Activated CD4-positive, CD25-positive, alpha-beta regulatory T cell treated with anti-CD3 and anti-CD28 coated beads, Interleukin-2, amount 50 U/mL, for 16 hours (primary cell): ENCODE measurements at regions not wholly inside any gene's neighbourhood (a gene's known extent, or its start where the extent isn't known, plus 50 kb on each side); places are given as distances from the start of the nearest gene placed in this dataset.

Source experiments
- DNase-seq: peaks from one replicate; pipeline ENCODE4 v3.0.0-alpha.2; 2020; ENCODE audit warnings: low read depth, low spot score

DNA sequence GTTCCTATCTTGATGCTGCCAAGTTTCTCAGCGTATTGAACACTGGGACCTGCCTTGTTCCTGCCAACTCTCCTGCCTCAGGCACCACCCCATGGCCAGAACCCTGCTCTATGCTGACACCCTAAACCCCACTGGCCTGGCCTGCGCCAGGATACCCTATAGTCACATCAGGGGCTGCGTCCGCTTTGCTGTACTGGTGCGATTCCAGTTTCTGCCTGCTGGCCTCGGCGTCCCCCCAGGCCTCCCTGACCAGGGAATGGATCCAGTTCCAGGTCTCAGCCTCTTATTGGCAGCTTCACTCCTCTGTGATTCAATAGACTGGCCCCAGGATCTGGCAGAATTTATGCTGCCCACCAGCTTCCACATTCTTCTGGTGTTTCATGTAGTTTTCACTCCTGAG is 55.0 kb downstream of the GPR6 start:
- DNase-seq, result no peak

GRCh38 chr6:110033749-110034666 is 55.9 kb downstream of the GPR6 start:
- DNase-seq, result no peak

DNA sequence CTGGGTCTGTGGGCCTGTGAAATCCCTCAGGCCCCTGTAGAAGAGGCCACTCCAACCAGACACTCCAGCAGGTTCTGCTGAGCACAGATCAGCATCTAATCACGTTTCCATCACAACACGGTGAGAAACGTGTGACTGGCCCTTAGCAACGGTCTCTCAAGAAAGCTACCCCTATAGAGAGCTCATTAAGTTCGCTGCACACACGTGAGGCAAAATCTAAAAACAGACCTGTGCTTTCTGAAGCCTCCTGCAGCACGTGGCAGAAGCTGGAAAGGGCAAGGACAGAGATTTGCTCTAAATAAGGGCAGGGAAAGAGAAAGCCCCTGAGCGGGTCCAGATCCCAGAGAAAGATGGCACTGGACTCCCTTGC is 56.5 kb downstream of the GPR6 start:
- DNase-seq, result no peak

DNA sequence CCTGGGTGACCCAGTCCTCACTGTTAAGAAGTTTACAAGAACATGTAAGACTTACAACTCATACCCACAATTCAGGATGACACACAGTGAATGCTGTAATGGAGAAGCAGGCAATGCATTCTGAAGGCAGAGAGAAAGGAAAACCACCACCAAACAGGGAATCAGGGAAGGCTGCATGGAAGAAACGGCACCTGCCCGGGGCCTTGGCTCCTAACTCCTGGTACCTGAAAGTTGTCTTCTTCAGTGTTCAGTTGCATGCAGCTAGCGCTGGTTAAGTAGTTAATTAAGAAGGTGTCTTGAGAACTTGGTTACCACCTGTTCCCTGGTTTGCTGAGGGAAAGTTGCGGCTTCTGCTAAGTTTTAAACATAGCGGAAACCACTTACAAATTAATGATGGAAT is 57.2 kb downstream of the GPR6 start:
- no peak for DNase-seq

- no peak for DNase-seq
Observed at GRCh38 chr6:110036408-110037302, 58.5 kb downstream of the GPR6 start.

GRCh38 chr6:110037726-110038295 is 59.7 kb downstream of the GPR6 start:
- no peak for DNase-seq

DNA sequence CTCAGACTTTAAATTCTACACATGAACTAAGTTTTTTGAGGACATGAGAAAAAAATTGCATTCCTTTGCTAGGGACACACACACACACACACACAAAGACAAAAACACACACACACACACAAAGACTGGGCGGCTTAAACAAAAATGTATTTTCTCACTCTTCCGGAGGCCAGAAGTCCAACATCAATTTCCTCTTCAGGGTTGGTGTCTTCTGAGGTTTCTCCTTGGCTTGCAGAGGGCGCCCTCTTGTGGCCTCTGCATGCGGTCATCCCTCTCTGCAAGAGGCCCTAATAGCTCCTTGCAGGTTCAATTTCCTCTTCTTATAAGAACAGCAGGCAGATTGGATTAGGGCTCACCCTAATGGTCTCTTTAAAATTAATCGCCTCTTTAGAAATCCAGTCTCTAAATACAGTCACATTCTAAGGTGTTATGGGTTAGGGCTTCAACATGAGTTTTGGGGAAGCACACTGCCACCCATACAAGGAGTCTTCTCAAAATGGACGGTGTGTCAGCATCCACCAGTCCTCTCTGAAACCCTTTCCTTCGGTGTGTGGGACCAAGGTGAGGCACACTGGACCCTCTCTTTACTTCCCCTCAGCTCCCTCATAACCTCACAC is 61.4 kb downstream of the GPR6 start:
- peak; percentile 73 for DNase-seq

DNA sequence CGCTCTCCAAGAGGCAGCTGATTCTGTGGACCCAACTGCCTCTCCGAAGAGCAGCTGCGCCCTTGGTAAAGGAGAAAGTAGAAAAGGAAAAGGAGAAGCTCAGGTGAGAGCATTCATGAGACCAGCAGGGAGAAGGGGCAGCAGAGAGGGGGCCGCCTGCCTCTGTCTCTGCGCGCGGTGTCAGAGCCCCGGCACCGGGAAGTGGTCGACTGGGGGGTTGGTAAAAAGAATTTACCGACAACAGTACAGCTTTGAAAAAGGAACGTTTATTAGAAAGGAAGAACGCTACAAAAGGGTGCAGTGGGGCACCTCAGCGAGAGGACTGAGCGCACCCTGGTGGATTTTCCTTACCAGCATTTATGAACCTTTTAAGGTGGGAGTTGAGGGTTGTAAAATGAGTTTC is 61.9 kb downstream of the GPR6 start:
- no peak for DNase-seq

DNA sequence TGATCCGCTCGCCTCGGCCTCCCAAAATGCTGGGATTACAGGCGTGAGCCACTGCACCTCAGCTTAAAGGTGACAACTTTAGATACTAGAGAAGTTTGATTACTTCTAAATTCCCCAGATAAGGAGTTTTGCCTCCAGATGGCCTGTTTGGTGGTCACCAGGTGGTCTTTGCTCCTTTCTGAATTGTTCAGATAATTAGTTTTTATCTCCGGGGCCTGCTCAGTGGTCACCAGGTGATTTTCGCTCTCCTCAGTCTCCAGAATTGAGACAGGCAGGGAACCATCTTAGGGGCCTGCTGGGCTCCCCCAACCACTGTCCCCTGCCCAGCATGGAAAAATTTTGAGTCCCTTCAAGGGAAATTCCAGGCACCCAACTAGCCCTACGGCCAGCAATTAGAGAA is 62.6 kb downstream of the GPR6 start:
- no peak for DNase-seq

DNA sequence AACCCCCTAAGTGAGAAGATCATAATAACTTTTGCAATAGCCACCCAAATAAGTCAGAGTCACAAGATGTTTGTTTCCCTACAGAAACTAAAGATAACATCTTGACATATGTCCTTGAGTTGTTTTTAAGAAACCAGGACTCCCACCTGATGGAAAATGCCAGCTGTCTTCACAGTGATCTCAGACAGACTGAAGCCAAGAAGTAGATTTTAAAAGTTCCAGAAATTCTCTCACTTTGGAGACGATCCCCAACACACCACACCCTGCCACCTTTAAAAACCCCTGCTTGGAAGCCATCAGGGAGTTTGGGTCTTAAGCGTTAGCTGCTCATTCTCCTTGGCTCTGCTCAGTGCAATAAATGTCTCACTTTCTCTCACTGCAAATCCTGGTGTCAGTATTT is 63.0 kb downstream of the GPR6 start:
- no peak for DNase-seq

GRCh38 chr6:110041830-110042229 is 63.7 kb downstream of the GPR6 start:
- no peak for DNase-seq

GRCh38 chr6:110042670-110043296 is 64.7 kb downstream of the GPR6 start:
- DNase-seq, result no peak

DNA sequence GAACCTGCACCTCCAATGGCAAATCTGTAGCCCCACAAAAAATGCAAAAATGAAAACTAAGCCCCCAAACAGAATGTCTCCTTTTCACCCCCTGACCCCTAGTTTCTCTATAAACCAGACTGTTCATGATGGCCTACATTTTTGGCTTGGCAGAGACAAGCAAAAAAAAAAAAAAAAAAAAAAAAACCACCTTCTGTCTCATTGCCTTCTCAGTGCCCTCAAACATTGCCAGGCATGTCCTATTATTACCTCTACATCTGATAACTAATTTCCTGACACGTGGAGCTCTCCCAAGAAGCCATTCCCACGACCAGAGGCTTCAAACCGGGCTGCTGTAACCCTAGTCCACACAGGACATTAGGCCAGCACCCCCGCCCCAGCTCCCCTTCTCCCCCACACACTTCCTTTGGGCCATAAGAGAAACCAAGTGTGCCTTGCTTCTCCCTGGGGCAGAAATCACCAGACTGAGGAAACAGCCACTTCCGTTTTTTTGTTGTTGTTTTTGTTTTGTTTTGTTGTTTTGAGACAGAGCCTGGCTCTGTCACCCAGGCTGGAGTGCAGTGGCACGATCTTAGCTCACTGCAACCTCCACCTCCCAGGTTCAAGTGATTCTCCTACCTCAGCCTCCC is 65.4 kb downstream of the GPR6 start:
- no peak for DNase-seq

DNA sequence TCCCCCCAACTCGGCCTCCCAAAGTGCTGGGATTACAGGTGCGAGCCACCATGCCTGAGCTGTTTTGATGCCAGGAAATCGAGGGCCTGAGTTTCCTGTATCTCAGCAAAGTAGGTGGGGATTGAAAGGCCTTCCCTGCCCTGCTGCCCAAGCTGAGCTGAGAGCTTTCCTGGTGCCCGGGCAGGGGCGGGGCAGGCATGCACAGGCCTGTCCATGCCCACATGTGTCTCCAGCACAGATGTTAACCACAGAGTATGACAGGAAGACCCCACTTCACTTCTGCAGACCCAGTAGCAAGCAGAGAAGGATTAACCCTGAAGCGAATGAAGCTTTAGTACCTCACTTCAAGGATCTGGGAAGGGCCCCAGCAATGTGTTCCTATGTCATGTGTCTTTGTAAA is 66.0 kb downstream of the GPR6 start:
- DNase-seq, result no peak

GRCh38 chr6:110044622-110045021 is 66.5 kb downstream of the GPR6 start:
- DNase-seq, result no peak

- no peak for DNase-seq
Observed at GRCh38 chr6:110048221-110048875, 70.2 kb downstream of the GPR6 start.

DNA sequence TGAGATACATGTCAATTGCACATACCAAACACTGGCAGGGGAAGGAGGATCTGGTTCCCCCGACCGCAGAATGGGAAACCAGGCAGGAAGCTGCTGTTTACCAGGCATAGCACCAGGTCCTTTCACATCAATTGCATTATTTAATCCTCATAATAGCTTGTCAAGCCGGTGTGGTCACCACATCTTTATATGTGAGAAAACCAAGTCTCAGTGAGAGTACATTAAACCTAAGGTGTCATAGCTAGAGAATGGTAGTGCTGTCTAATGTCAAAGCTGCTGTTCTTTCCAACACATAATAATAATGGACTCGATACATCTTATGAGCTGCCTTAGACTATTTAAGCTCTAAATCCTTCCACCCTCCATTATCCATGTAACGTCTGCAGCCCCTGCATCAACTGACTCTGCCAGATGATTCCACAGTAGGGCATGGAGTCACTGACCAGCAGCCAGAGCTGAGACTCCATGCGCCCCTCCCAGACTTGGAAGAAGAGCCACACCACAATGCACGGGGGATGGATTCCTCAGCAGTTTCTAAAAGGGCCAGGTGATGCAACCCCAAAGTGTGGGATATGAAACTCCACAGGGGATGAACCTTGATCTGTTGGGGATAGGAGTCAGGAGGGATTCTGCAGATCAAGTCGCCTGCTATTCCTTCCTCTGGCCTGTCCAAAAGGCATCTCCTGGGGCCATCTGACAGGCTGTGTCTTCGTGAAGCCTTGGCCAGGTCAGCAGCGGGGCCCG is 71.8 kb downstream of the GPR6 start:
- no peak for DNase-seq
